HEK293 (cell line): ENCODE measurements at regions not wholly inside any gene's neighbourhood (a gene's known extent, or its start where the extent isn't known, plus 50 kb on each side); places are given as distances from the start of the nearest gene placed in this dataset.

Experiments used
- ZNF23 ChIP-seq: fragments of 450-650 bp; formaldehyde crosslinking; IDR thresholded peaks from 2 replicates; pipeline ENCODE4 v1.5.1; 2016; ENCODE audit warnings: missing biosample characterization, missing genetic modification characterization, borderline replicate concordance
- TF ChIP-seq, protein P1 (sequence below): fragments of 450-650 bp; formaldehyde crosslinking; IDR thresholded peaks from 2 replicates; pipeline ENCODE4 v1.5.1; 2016; ENCODE audit warnings: missing biosample characterization, missing genetic modification characterization
- TF ChIP-seq, protein P2 (sequence below): fragments of 450-650 bp; formaldehyde crosslinking; IDR thresholded peaks from 2 replicates; pipeline ENCODE4 v1.5.1; 2016; ENCODE audit warnings: missing biosample characterization, missing genetic modification characterization, low read depth

DNA sequence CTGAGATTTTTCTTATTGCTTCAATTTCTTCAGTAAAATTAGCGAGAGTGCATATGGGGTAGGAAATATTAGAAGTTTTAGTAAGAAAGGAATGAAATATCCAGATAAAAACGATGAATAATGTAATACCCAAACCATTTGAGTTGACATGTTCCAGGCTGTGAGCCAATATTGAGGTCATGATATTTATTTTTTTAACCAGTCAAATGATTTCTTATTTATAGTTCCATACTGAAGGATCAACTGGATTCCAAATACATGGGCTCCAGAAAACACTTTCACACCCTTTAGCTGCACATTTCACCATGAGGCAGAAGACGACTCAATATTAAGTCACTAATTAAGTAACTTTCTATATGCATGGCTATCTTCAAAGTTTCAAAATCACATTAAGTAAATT, 312.5 kb downstream of the PPP1R3A start:
- TF ChIP-seq, protein P1, sequence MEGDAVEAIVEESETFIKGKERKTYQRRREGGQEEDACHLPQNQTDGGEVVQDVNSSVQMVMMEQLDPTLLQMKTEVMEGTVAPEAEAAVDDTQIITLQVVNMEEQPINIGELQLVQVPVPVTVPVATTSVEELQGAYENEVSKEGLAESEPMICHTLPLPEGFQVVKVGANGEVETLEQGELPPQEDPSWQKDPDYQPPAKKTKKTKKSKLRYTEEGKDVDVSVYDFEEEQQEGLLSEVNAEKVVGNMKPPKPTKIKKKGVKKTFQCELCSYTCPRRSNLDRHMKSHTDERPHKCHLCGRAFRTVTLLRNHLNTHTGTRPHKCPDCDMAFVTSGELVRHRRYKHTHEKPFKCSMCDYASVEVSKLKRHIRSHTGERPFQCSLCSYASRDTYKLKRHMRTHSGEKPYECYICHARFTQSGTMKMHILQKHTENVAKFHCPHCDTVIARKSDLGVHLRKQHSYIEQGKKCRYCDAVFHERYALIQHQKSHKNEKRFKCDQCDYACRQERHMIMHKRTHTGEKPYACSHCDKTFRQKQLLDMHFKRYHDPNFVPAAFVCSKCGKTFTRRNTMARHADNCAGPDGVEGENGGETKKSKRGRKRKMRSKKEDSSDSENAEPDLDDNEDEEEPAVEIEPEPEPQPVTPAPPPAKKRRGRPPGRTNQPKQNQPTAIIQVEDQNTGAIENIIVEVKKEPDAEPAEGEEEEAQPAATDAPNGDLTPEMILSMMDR (tag by site-specific recombination), result no peak
- no peak for TF ChIP-seq ZNF23 (tag by site-specific recombination)
- TF ChIP-seq, protein P2, sequence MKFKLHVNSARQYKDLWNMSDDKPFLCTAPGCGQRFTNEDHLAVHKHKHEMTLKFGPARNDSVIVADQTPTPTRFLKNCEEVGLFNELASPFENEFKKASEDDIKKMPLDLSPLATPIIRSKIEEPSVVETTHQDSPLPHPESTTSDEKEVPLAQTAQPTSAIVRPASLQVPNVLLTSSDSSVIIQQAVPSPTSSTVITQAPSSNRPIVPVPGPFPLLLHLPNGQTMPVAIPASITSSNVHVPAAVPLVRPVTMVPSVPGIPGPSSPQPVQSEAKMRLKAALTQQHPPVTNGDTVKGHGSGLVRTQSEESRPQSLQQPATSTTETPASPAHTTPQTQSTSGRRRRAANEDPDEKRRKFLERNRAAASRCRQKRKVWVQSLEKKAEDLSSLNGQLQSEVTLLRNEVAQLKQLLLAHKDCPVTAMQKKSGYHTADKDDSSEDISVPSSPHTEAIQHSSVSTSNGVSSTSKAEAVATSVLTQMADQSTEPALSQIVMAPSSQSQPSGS, result no peak
